Loucy (cell line): ENCODE measurements at regions not wholly inside any gene's neighbourhood (a gene's known extent, or its start where the extent isn't known, plus 50 kb on each side); places are given as distances from the start of the nearest gene placed in this dataset.

Experiments
- EZH2phosphoT487 ChIP-seq: fragments of 200-600 bp; IDR thresholded peaks from 2 replicates; pipeline ENCODE4 v1.6.1; 2018; ENCODE audit warnings: antibody characterized with exemption, mild to moderate bottlenecking, moderate library complexity, borderline replicate concordance
- TF ChIP-seq, protein P1 (sequence below): fragments of 200-600 bp; sonication (generic); conservative IDR thresholded peaks from 2 replicates; pipeline ENCODE4 v1.5.1; 2014; ENCODE audit warnings: mild to moderate bottlenecking, antibody characterized with exemption, low read length

DNA sequence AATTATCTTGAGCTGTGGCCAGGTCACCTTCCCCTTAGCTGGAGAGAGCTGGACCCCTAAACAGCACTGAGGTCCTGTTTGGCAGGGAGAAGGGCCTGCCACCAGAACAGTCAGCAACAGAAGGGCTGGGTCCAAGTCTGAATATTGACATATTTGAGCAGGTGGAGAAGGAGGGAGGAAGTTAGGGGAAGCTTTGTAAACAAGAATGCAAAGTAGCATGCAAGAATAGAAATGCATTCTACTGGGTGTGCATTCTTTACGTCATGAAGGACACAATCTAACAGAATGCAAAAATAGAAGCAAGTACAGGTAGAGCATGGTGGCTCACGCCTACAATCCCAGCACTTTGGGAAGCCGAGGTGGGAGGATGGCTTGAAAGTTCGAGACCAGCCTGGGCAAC lies 100.5 kb downstream of the QRSL1 start:
- TF ChIP-seq, protein P1, sequence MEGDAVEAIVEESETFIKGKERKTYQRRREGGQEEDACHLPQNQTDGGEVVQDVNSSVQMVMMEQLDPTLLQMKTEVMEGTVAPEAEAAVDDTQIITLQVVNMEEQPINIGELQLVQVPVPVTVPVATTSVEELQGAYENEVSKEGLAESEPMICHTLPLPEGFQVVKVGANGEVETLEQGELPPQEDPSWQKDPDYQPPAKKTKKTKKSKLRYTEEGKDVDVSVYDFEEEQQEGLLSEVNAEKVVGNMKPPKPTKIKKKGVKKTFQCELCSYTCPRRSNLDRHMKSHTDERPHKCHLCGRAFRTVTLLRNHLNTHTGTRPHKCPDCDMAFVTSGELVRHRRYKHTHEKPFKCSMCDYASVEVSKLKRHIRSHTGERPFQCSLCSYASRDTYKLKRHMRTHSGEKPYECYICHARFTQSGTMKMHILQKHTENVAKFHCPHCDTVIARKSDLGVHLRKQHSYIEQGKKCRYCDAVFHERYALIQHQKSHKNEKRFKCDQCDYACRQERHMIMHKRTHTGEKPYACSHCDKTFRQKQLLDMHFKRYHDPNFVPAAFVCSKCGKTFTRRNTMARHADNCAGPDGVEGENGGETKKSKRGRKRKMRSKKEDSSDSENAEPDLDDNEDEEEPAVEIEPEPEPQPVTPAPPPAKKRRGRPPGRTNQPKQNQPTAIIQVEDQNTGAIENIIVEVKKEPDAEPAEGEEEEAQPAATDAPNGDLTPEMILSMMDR = no peak
- no peak for TF ChIP-seq EZH2phosphoT487
